Ishikawa (cell line): ENCODE measurements at regions not wholly inside any gene's neighbourhood (a gene's known extent, or its start where the extent isn't known, plus 50 kb on each side); places are given as distances from the start of the nearest gene placed in this dataset.

ENCODE experiments used
- CREB1 ChIP-seq: IDR thresholded peaks from 2 replicates; pipeline ENCODE4 v1.6.1; 2012; ENCODE audit warnings: low read depth
- EGR1 ChIP-seq: IDR thresholded peaks from 2 replicates; pipeline ENCODE4 v1.6.1; 2012
- EP300 ChIP-seq: IDR thresholded peaks from 2 replicates; pipeline ENCODE4 v1.6.1; 2012; ENCODE audit warnings: borderline replicate concordance
- RAD21 ChIP-seq: IDR thresholded peaks from 2 replicates; pipeline ENCODE4 v1.6.1; 2012; ENCODE audit warnings: low read depth
- TCF12 ChIP-seq: IDR thresholded peaks from 2 replicates; pipeline ENCODE4 v1.6.1; 2012; ENCODE audit warnings: low read depth
- YY1 ChIP-seq: IDR thresholded peaks from 2 replicates; pipeline ENCODE4 v1.6.1; 2012; ENCODE audit warnings: low read depth
- ZBTB7A ChIP-seq: IDR thresholded peaks from 2 replicates; pipeline ENCODE4 v1.6.1; 2012; ENCODE audit warnings: low read depth
- TF ChIP-seq, protein P1 (sequence below): IDR thresholded peaks from 2 replicates; pipeline ENCODE4 v1.6.1; 2012
- TF ChIP-seq, protein P2 (sequence below): IDR thresholded peaks from 2 replicates; pipeline ENCODE4 v1.6.1; 2012; ENCODE audit warnings: low read depth, mild to moderate bottlenecking
- TF ChIP-seq, protein P3 (sequence below): IDR thresholded peaks from 2 replicates; pipeline ENCODE4 v1.6.1; 2012

DNA sequence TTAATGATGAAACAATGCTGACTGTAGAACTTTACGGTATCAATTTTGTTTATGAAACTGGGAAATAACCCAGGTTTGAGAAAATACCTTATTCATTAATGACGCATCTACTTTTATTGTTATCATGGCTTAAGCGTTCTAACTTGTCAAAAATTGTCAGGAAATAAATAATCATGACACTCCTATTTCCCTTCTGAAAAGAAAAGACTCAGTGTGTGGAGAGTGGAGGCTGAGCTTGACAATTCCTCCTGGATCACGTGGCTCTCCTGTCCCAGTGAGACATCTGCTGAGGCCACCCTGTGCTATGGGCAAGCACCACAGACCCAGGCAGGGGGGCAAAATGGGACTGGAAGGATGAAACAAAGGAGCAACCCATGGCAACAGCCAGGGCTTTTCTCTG, 466.4 kb downstream of the ZNF608 start:
- no peak for TF ChIP-seq YY1
- TF ChIP-seq, protein P1, sequence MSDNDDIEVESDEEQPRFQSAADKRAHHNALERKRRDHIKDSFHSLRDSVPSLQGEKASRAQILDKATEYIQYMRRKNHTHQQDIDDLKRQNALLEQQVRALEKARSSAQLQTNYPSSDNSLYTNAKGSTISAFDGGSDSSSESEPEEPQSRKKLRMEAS, result no peak
- no peak for TF ChIP-seq RAD21
- no peak for TF ChIP-seq TCF12
- TF ChIP-seq, protein P2, sequence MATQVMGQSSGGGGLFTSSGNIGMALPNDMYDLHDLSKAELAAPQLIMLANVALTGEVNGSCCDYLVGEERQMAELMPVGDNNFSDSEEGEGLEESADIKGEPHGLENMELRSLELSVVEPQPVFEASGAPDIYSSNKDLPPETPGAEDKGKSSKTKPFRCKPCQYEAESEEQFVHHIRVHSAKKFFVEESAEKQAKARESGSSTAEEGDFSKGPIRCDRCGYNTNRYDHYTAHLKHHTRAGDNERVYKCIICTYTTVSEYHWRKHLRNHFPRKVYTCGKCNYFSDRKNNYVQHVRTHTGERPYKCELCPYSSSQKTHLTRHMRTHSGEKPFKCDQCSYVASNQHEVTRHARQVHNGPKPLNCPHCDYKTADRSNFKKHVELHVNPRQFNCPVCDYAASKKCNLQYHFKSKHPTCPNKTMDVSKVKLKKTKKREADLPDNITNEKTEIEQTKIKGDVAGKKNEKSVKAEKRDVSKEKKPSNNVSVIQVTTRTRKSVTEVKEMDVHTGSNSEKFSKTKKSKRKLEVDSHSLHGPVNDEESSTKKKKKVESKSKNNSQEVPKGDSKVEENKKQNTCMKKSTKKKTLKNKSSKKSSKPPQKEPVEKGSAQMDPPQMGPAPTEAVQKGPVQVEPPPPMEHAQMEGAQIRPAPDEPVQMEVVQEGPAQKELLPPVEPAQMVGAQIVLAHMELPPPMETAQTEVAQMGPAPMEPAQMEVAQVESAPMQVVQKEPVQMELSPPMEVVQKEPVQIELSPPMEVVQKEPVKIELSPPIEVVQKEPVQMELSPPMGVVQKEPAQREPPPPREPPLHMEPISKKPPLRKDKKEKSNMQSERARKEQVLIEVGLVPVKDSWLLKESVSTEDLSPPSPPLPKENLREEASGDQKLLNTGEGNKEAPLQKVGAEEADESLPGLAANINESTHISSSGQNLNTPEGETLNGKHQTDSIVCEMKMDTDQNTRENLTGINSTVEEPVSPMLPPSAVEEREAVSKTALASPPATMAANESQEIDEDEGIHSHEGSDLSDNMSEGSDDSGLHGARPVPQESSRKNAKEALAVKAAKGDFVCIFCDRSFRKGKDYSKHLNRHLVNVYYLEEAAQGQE, result no peak
- TF ChIP-seq, protein P3, sequence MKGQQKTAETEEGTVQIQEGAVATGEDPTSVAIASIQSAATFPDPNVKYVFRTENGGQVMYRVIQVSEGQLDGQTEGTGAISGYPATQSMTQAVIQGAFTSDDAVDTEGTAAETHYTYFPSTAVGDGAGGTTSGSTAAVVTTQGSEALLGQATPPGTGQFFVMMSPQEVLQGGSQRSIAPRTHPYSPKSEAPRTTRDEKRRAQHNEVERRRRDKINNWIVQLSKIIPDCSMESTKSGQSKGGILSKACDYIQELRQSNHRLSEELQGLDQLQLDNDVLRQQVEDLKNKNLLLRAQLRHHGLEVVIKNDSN, result no peak
- TF ChIP-seq EGR1, result no peak
- TF ChIP-seq EP300, result no peak
- TF ChIP-seq ZBTB7A, result no peak
- no peak for TF ChIP-seq CREB1
